GM12878 (cell line): ENCODE measurements at regions not wholly inside any gene's neighbourhood (a gene's known extent, or its start where the extent isn't known, plus 50 kb on each side); places are given as distances from the start of the nearest gene placed in this dataset.

Experiments
- ATAC-seq: fragments of 200-7000 bp; cut with Tn5 transposase; 3 replicates; pipeline ENCODE4 v1.9.1; 2020; ENCODE audit warnings: mild to moderate bottlenecking, moderate library complexity
- BruUV-seq: library from RNA; stranded (reverse); fragments of 400-500 nt; replicated peaks from 2 replicates; lab custom pipeline; 2021; lab: Mats Ljungman, UMichigan
- CTCF ChIA-PET: fragments of 300-600 bp; sonication (Branson Sonifier 250); formaldehyde crosslinking; extraction: SDS; loops from one replicate; lab custom pipeline; 2021; ENCODE audit warnings: inconsistent platforms; lab: Yijun Ruan, JAX
- POLR2A ChIA-PET: fragments of 350-600 bp; formaldehyde crosslinking; extraction: SDS; loops from one replicate; lab custom pipeline; 2021; ENCODE audit warnings: inconsistent platforms; lab: Charles Lee
- RAD21 ChIA-PET: fragments of 300-600 bp; sonication (Branson Sonifier 250); formaldehyde crosslinking; loops from one replicate; lab custom pipeline; 2023; ENCODE audit warnings: antibody characterized with exemption; ENCODE audit not compliant: unreplicated experiment; lab: Charles Lee
- SMC1A ChIA-PET: fragments of 300-600 bp; sonication (Branson Sonifier 250); formaldehyde crosslinking; loops from one replicate; lab custom pipeline; 2023; ENCODE audit not compliant: unreplicated experiment, uncharacterized antibody; lab: Charles Lee
- DNase-seq: peaks from one replicate; pipeline ENCODE4 v3.0.0-alpha.2; 2011; ENCODE audit warnings: low read depth, low spot score
- FAIRE-seq: peaks from 3 replicates; lab custom pipeline; 2011; peaks lifted over from hg19 to GRCh38; lab: Jason Lieb, UNC
- H2AFZ ChIP-seq: 2 replicates; pipeline ENCODE4 v1.6.0; 2011; ENCODE audit warnings: low read depth, low read length, control low read depth; ENCODE audit not compliant: control insufficient read depth
- H3K27ac ChIP-seq: 2 replicates; pipeline ENCODE4 v1.5.1; 2011; ENCODE audit warnings: control low read depth; ENCODE audit not compliant: control insufficient read depth, insufficient read depth
- H3K27me3 ChIP-seq, 2 experiments: replicated peaks in 1 of 2; 2 replicates each; pipeline versions ENCODE4 v1.6.0 to v1.6.1; 2011; ENCODE audit warnings: low read length in 1 of 2; ENCODE audit not compliant: control insufficient read depth in 2 of 2, insufficient read depth in 2 of 2
- H3K36me3 ChIP-seq, 2 experiments: 2 replicates each; pipeline ENCODE4 v1.5.1; 2011; ENCODE audit warnings: low read length in 1 of 2; ENCODE audit not compliant: control insufficient read depth in 2 of 2, insufficient read depth in 2 of 2
- H3K4me1 ChIP-seq: 2 replicates; pipeline ENCODE4 v1.6.1; 2011; ENCODE audit warnings: mild to moderate bottlenecking, low read length, moderate library complexity, mixed read lengths; ENCODE audit not compliant: control insufficient read depth, insufficient read depth
- H3K4me2 ChIP-seq: 2 replicates; pipeline ENCODE4 v1.6.0; 2011; ENCODE audit warnings: control low read depth; ENCODE audit not compliant: control insufficient read depth, insufficient read depth
- H3K4me3 ChIP-seq: fragments of 200-600 bp; sonication (generic); 2 replicates; pipeline ENCODE4 v1.5.1; 2016
- H3K79me2 ChIP-seq: 2 replicates; pipeline ENCODE4 v1.6.0; 2011; ENCODE audit warnings: low read length; ENCODE audit not compliant: control insufficient read depth, insufficient read depth
- H3K9ac ChIP-seq: 2 replicates; pipeline ENCODE4 v1.8.0; 2011; ENCODE audit warnings: low read length, control low read depth, mixed read lengths; ENCODE audit not compliant: control insufficient read depth, insufficient read depth
- H3K9me3 ChIP-seq: replicated peaks from 3 replicates; pipeline ENCODE4 v1.5.1; 2011; ENCODE audit warnings: mild to moderate bottlenecking, low read length; ENCODE audit not compliant: control insufficient read depth, insufficient read depth
- H4K20me1 ChIP-seq: 2 replicates; pipeline ENCODE4 v1.6.0; 2011; ENCODE audit not compliant: control insufficient read depth, insufficient read depth
- BCL11A ChIP-seq: IDR thresholded peaks from 2 replicates; pipeline ENCODE4 v1.6.1; 2011; ENCODE audit warnings: low read depth, low read length
- CUX1 ChIP-seq: IDR thresholded peaks from 2 replicates; pipeline ENCODE4 v1.6.1; 2012; ENCODE audit warnings: improper control_type of control experiment, low read depth, low read length; ENCODE audit not compliant: insufficient replicate concordance
- HCFC1 ChIP-seq: fragments of 150-350 bp; IDR thresholded peaks from 2 replicates; pipeline ENCODE4 v1.6.1; 2014; ENCODE audit warnings: low read length
- TCF3 ChIP-seq: IDR thresholded peaks from 2 replicates; pipeline ENCODE4 v1.6.1; 2012; ENCODE audit warnings: low read depth, mild to moderate bottlenecking, low read length, borderline replicate concordance; ENCODE audit not compliant: insufficient read depth
- in situ Hi-C: fragments of 300-500 bp; cut with MboI; formaldehyde crosslinking; loops from 9 replicates; pipeline ENCODE4 v1.14.3; 2018; ENCODE audit warnings: mixed read lengths
- intact Hi-C: fragments of 100-400 bp; cut with micrococcal nuclease; formaldehyde crosslinking; loops from one replicate; pipeline ENCODE4 v1.14.2; 2022; ENCODE audit not compliant: unreplicated experiment

- ChIA-PET POLR2A (no interaction called here), RAD21 (no interaction called here), SMC1A (interaction anchor here (1.2 kb wide), 1 partner anchor 162 kb away, joined by 3 read pairs; no protein-coding TSS in a partner anchor), CTCF (no interaction called here)
- H3K27ac ChIP-seq: no peak overlapping the region
- no peak overlapping the region for H3K4me2 ChIP-seq
- H3K4me1 ChIP-seq: no peaks in the 10 kb centered on the region
- no peak overlapping the region for H2AFZ ChIP-seq
- in situ Hi-C loops (no loop called here), intact Hi-C loops (no loop called here)
- DNase-seq: no peak
- no peaks in the 10 kb centered on the region; the same call in 2 of the 3 replicates for H3K9me3 ChIP-seq
- H4K20me1 ChIP-seq: no peaks in the 10 kb centered on the region
- H3K79me2 ChIP-seq: no peaks in the 10 kb centered on the region
- no peaks in the 10 kb centered on the region; a peak in 2 of 4 replicates for H3K27me3 ChIP-seq
- no peak overlapping the region for H3K9ac ChIP-seq
- H3K4me3 ChIP-seq: no peak overlapping the region
- FAIRE-seq: no peak
- no peak for ATAC-seq
- H3K36me3 ChIP-seq: no peaks in the 10 kb centered on the region
- BruUV-seq: no TSS peak
- no peak for TF ChIP-seq TCF3
- TF ChIP-seq CUX1: no peak
- no peak for TF ChIP-seq HCFC1
- TF ChIP-seq BCL11A: no peak
These were observed 216.2 kb downstream of the SNX19 start for GRCh38 chr11:130700092-130700491.
